ENCODE measurements at regions not wholly inside any gene's neighbourhood (a gene's known extent, or its start where the extent isn't known, plus 50 kb on each side); places are given as distances from the start of the nearest gene placed in this dataset.

GRCh38 chr22:26952004-26952403, 294.6 kb downstream of the MIAT start:
- Histone ChIP-seq H3K79me1 (ENCODE audit: low read length) (no peaks in the 10 kb centered on the region), H3K9ac (ENCODE audit: low read length) (no peak overlapping the region), H2BK120ac (ENCODE audit: low read depth, low read length) (no peak overlapping the region), H2AK5ac (ENCODE audit: low read length) (no peak overlapping the region), H3K4me2 (ENCODE audit: low read length) (no peak overlapping the region), H3K36me3 (ENCODE audit: control insufficient read depth, insufficient read depth, low read length) (no peaks in the 10 kb centered on the region), H3K4me1 (ENCODE audit: control insufficient read depth, low read depth, low read length) (peaks cover 9% of the 10 kb centered on the region), H3K56ac (ENCODE audit: low read length) (no peak overlapping the region), H3K79me2 (ENCODE audit: control insufficient read depth, insufficient read depth, low read length) (no peaks in the 10 kb centered on the region), H3K4me3 (ENCODE audit: low read length) (no peak overlapping the region), H3K4ac (ENCODE audit: low read depth, low read length) (no peak overlapping the region), H3K18ac (ENCODE audit: low read length) (no peak overlapping the region), H4K8ac (ENCODE audit: low read depth, low read length) (no peak overlapping the region), H3K27me3 (ENCODE audit: insufficient read depth, low read length, poor library complexity) (peaks cover 2% of the 10 kb centered on the region), H3K27ac (ENCODE audit: low read depth, low read length) (no peak overlapping the region), H2BK15ac (replicated peaks; ENCODE audit: low read depth) (no peak overlapping the region), H4K5ac (ENCODE audit: low read length) (no peak overlapping the region), H3K23ac (ENCODE audit: low read length) (no peak overlapping the region), H2BK5ac (ENCODE audit: low read length) (no peak overlapping the region)
- no CpG with 5 or more reads among the region's 4 CpGs for WGBS (ENCODE audit: extremely low coverage, insufficient coverage, low lambda C conversion rate)
- DNase-seq, result no peak

DNA sequence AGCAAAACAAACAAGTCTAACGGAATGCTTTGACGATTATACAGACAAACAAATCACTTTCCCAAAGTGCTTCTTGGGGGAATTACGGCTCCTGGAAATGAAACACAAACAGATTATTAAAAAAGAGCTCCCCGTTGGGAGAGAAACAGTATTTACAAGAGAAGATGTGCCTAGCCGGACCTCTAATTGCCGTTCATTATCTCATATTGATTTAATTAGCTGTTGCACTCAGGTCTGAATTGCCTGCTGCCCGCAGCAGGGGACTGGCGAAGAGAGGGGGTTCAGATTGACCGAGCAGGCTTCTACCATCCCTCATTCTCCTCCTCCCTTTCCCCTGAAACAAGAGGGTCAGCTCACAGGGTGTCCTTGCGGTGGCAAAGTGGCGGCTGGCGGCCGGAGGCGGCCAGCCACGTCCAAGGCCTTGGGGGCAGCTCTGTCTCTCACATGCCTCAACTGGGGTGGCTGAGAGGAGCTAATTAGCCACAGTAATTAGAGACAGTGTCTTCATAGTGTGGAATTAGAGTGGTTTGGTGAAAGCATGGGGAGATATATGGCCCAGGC, 295.1 kb downstream of the MIAT start:
- H3K36me3 ChIP-seq (ENCODE audit: control insufficient read depth, insufficient read depth, low read length), result no peaks in the 10 kb centered on the region
- H3K27ac ChIP-seq (ENCODE audit: low read depth, low read length), result no peak overlapping the region
- no peak overlapping the region for H2BK5ac ChIP-seq (ENCODE audit: low read length)
- peak overlapping the region; percentile 22 for H3K56ac ChIP-seq (ENCODE audit: low read length)
- H3K27me3 ChIP-seq (ENCODE audit: insufficient read depth, low read length, poor library complexity), result peaks cover 2% of the 10 kb centered on the region
- H4K5ac ChIP-seq (ENCODE audit: low read length), result no peak overlapping the region
- WGBS (ENCODE audit: extremely low coverage, insufficient coverage, low lambda C conversion rate), result no CpG with 5 or more reads among the region's 15 CpGs
- no peak overlapping the region for H3K4me3 ChIP-seq (ENCODE audit: low read length)
- DNase-seq, result peak; percentile 55
- no peak overlapping the region for H3K23ac ChIP-seq (ENCODE audit: low read length)
- H3K79me1 ChIP-seq (ENCODE audit: low read length), result no peaks in the 10 kb centered on the region
- H2BK15ac ChIP-seq (replicated peaks; ENCODE audit: low read depth), result no peak overlapping the region
- no peak overlapping the region for H4K8ac ChIP-seq (ENCODE audit: low read depth, low read length)
- no peak overlapping the region for H3K4ac ChIP-seq (ENCODE audit: low read depth, low read length)
- no peaks in the 10 kb centered on the region for H3K79me2 ChIP-seq (ENCODE audit: control insufficient read depth, insufficient read depth, low read length)
- peaks cover 9% of the 10 kb centered on the region for H3K4me1 ChIP-seq (ENCODE audit: control insufficient read depth, low read depth, low read length)
- no peak overlapping the region for H2AK5ac ChIP-seq (ENCODE audit: low read length)
- no peak overlapping the region for H3K18ac ChIP-seq (ENCODE audit: low read length)
- no peak overlapping the region for H3K4me2 ChIP-seq (ENCODE audit: low read length)
- H2BK120ac ChIP-seq (ENCODE audit: low read depth, low read length), result no peak overlapping the region
- no peak overlapping the region for H3K9ac ChIP-seq (ENCODE audit: low read length)

DNA sequence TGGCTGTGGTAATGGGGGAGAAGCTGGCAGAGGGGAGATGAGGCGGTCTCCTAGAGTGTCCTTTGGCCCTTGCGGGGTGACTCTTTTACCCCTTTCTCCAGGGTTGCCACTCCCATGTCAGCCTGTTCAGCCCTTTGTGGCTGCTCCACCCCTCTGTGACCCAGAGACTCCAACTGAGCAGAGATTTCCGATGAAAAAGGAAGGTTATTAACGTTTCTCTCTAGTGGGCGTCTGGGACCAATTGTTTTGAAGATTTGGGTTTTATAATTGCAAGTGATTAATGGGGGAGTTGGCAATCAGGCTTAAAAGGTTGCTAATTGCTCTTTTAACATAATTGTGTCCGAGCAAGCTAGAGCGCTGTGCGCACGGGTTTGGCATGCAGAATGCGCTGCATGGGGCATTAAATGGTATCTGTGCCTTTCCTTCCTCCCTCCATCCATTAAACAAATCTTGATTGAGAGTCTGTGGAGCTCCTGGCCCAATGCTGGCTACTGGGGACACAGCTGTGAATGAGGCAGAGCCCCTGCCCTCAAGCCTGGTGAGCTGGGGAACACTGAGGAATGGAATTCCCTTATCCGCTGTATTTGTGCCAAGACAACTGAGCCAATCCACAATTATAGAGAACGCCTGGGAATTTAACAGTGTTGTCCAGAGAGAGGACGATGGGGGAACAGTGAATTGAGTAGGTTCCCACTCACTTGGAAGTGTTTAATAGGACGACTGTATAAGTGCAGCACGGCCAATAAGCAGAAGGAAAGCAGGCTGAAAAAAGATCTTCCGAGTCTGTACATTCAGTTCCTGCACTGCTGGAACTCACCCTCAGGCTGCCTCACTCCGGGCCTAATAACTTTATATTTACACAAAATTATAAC, 295.9 kb downstream of the MIAT start:
- DNase-seq, result peak; percentile 86
- H3K4me1 ChIP-seq (ENCODE audit: control insufficient read depth, low read depth, low read length), result peaks cover 9% of the 10 kb centered on the region
- H3K56ac ChIP-seq (ENCODE audit: low read length), result peak overlapping the region; percentile 22
- H3K27ac ChIP-seq (ENCODE audit: low read depth, low read length), result no peak overlapping the region
- H4K8ac ChIP-seq (ENCODE audit: low read depth, low read length), result no peak overlapping the region
- H3K9ac ChIP-seq (ENCODE audit: low read length), result no peak overlapping the region
- no peaks in the 10 kb centered on the region for H3K79me1 ChIP-seq (ENCODE audit: low read length)
- H3K18ac ChIP-seq (ENCODE audit: low read length), result no peak overlapping the region
- H3K36me3 ChIP-seq (ENCODE audit: control insufficient read depth, insufficient read depth, low read length), result no peaks in the 10 kb centered on the region
- no peaks in the 10 kb centered on the region for H3K79me2 ChIP-seq (ENCODE audit: control insufficient read depth, insufficient read depth, low read length)
- no peak overlapping the region for H2BK120ac ChIP-seq (ENCODE audit: low read depth, low read length)
- H3K27me3 ChIP-seq (ENCODE audit: insufficient read depth, low read length, poor library complexity), result peaks cover 2% of the 10 kb centered on the region
- no peak overlapping the region for H3K23ac ChIP-seq (ENCODE audit: low read length)
- no peak overlapping the region for H2BK5ac ChIP-seq (ENCODE audit: low read length)
- H4K5ac ChIP-seq (ENCODE audit: low read length), result no peak overlapping the region
- no peak overlapping the region for H2BK15ac ChIP-seq (replicated peaks; ENCODE audit: low read depth)
- H3K4me2 ChIP-seq (ENCODE audit: low read length), result no peak overlapping the region
- H3K4ac ChIP-seq (ENCODE audit: low read depth, low read length), result no peak overlapping the region
- WGBS (ENCODE audit: extremely low coverage, insufficient coverage, low lambda C conversion rate), result no CpG with 5 or more reads among the region's 17 CpGs
- H3K4me3 ChIP-seq (ENCODE audit: low read length), result no peak overlapping the region
- no peak overlapping the region for H2AK5ac ChIP-seq (ENCODE audit: low read length)

- DNase-seq, result peak; percentile 16
- H2BK120ac ChIP-seq (ENCODE audit: low read depth, low read length), result no peak overlapping the region
- H2BK5ac ChIP-seq (ENCODE audit: low read length), result no peak overlapping the region
- H3K18ac ChIP-seq (ENCODE audit: low read length), result no peak overlapping the region
- no peak overlapping the region for H3K4me3 ChIP-seq (ENCODE audit: low read length)
- H3K27me3 ChIP-seq (ENCODE audit: insufficient read depth, low read length, poor library complexity), result peaks cover 2% of the 10 kb centered on the region
- H4K8ac ChIP-seq (ENCODE audit: low read depth, low read length), result no peak overlapping the region
- no peak overlapping the region for H3K4ac ChIP-seq (ENCODE audit: low read depth, low read length)
- H3K79me2 ChIP-seq (ENCODE audit: control insufficient read depth, insufficient read depth, low read length), result no peaks in the 10 kb centered on the region
- no peak overlapping the region for H3K27ac ChIP-seq (ENCODE audit: low read depth, low read length)
- H3K79me1 ChIP-seq (ENCODE audit: low read length), result no peaks in the 10 kb centered on the region
- H3K56ac ChIP-seq (ENCODE audit: low read length), result no peak overlapping the region
- H3K9ac ChIP-seq (ENCODE audit: low read length), result no peak overlapping the region
- H2AK5ac ChIP-seq (ENCODE audit: low read length), result no peak overlapping the region
- H3K23ac ChIP-seq (ENCODE audit: low read length), result no peak overlapping the region
- peaks cover 9% of the 10 kb centered on the region for H3K4me1 ChIP-seq (ENCODE audit: control insufficient read depth, low read depth, low read length)
- H3K36me3 ChIP-seq (ENCODE audit: control insufficient read depth, insufficient read depth, low read length), result no peaks in the 10 kb centered on the region
- no peak overlapping the region for H2BK15ac ChIP-seq (replicated peaks; ENCODE audit: low read depth)
- no peak overlapping the region for H4K5ac ChIP-seq (ENCODE audit: low read length)
- WGBS (ENCODE audit: extremely low coverage, insufficient coverage, low lambda C conversion rate), result no CpG with 5 or more reads among the region's 4 CpGs
- no peak overlapping the region for H3K4me2 ChIP-seq (ENCODE audit: low read length)
Measured at GRCh38 chr22:26956371-26956770, 299.0 kb downstream of the MIAT start.

- no peak overlapping the region for H3K4me2 ChIP-seq (ENCODE audit: low read length)
- H4K8ac ChIP-seq (ENCODE audit: low read depth, low read length), result no peak overlapping the region
- no peak overlapping the region for H2BK15ac ChIP-seq (replicated peaks; ENCODE audit: low read depth)
- no peak overlapping the region for H3K23ac ChIP-seq (ENCODE audit: low read length)
- H3K27ac ChIP-seq (ENCODE audit: low read depth, low read length), result no peak overlapping the region
- H3K4me3 ChIP-seq (ENCODE audit: low read length), result no peak overlapping the region
- H3K79me1 ChIP-seq (ENCODE audit: low read length), result no peaks in the 10 kb centered on the region
- no peak overlapping the region for H2BK120ac ChIP-seq (ENCODE audit: low read depth, low read length)
- WGBS (ENCODE audit: extremely low coverage, insufficient coverage, low lambda C conversion rate), result no CpG with 5 or more reads among the region's 3 CpGs
- peak overlapping the region; percentile 58 for H2AK5ac ChIP-seq (ENCODE audit: low read length)
- no peak overlapping the region for H2BK5ac ChIP-seq (ENCODE audit: low read length)
- H3K36me3 ChIP-seq (ENCODE audit: control insufficient read depth, insufficient read depth, low read length), result no peaks in the 10 kb centered on the region
- no peaks in the 10 kb centered on the region for H3K79me2 ChIP-seq (ENCODE audit: control insufficient read depth, insufficient read depth, low read length)
- H3K4ac ChIP-seq (ENCODE audit: low read depth, low read length), result no peak overlapping the region
- no peak overlapping the region for H3K9ac ChIP-seq (ENCODE audit: low read length)
- no peak overlapping the region for H4K5ac ChIP-seq (ENCODE audit: low read length)
- no peaks in the 10 kb centered on the region for H3K27me3 ChIP-seq (ENCODE audit: insufficient read depth, low read length, poor library complexity)
- no peak for DNase-seq
- peaks cover 9% of the 10 kb centered on the region for H3K4me1 ChIP-seq (ENCODE audit: control insufficient read depth, low read depth, low read length)
- no peak overlapping the region for H3K18ac ChIP-seq (ENCODE audit: low read length)
- H3K56ac ChIP-seq (ENCODE audit: low read length), result no peak overlapping the region
Measured at GRCh38 chr22:26957176-26957575, 299.8 kb downstream of the MIAT start.

Measured in mesendoderm (in vitro differentiated cells).